GM21786 (cell line): ENCODE measurements at regions not wholly inside any gene's neighbourhood (a gene's known extent, or its start where the extent isn't known, plus 50 kb on each side); places are given as distances from the start of the nearest gene placed in this dataset.

Experiments
- ATAC-seq: cut with Tn5 transposase; IDR thresholded peaks from one replicate; pipeline ENCODE4 v1.9.1; 2021; ENCODE audit not compliant: unreplicated experiment

DNA sequence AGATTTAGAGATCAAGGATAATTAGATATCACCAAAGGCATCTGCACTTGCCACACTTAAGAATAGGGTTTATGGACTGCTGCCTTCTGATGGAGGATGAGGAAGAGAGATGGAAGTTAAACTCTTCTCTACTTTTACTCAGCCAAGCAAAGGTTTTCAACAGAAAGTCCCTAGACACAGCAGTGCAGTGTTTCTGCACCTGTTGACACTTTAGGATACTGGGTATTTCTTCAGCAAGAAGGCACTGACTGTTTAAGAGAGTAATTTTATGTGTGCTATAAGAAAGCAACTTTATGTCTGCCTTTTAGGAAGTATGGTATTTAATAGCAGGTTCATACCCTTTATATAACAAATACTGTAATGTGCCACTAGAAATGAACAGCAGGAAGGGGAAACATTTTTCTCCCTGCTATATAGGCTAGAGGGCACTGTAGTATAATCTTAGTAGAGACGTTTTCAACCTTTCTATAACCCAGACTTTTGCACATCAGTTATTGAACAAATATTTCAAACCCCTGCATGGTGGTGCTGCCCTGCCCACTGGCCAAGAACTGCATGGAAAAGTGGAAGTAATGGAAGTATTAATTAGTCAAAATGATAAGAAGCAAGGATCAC lies 225.0 kb upstream of the GRIP1 start:
- no peak for ATAC-seq

DNA sequence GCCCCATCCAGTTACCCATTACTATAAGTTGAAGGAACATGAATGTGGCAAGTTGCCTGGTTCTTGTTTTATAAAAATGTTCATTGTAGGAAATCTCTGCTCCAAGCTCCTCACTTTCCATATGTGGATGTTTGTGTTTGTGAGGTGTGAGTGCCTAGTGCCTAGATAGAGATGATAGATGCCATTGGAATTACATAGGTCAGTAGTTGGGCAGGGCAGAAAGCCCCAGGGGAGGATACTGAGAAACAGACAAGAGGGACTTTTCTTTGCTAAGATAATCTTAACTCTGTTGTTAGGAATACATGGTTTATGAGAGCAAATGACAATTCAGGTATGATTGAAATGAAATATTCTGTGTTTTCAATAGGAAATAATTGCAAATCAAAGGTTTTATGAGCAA lies 226.3 kb upstream of the GRIP1 start:
- ATAC-seq: no peak

DNA sequence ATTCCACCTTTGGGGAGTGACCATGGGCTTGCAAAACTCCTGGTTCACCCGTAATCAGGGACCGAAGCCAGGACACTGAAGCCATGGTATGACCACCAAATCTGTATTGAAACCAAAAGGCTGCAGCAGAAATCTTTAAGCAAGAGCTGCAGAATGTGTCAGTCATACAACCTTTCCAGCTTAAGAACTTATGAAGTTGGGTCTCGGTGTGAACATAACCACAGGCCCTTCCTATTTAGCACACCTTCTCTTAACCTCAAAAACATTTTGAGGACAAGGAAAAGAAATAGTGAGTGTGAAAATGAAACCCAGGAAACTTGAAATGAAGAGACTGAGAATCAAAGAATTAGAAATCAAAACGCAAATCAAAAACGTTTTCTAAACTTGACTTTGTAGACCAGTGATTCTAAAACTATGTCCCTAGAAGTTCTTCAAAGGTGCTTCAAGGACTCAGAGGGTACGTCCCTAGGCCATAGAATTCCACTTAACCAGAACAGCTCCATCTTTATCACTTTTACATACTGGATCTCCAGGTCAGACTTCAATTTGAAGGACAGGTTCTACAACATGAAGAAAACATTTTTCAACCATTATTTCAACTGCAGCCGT lies 231.6 kb upstream of the GRIP1 start:
- no peak for ATAC-seq

DNA sequence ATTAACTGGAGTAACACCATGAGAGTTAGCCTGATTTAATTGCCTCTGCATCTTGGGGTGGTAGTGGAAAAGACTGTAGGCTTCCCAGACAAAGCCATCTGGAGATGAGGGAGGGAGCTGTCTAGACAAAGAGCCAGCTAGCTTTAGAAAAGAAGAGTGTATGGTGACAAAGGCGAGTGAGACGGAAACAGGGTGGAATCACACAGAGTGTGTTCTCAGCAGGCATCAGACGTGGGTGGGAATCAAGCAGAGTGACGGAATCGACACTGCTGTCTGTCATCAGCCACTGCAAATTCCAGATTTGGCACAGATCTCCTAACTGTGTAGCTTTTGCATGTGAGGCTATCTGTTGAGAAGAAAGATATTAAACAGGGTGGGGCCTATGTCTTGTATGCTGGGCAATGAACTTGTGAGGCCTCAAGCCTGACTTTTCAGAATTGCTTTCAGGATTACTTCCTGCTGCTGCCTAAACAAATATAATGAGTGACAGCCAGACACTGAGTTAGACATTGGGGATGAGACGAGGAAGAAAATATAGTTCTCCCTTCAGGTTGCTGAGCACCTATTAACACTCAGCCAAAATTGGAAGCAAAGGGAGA lies 236.5 kb upstream of the GRIP1 start:
- no peak for ATAC-seq

DNA sequence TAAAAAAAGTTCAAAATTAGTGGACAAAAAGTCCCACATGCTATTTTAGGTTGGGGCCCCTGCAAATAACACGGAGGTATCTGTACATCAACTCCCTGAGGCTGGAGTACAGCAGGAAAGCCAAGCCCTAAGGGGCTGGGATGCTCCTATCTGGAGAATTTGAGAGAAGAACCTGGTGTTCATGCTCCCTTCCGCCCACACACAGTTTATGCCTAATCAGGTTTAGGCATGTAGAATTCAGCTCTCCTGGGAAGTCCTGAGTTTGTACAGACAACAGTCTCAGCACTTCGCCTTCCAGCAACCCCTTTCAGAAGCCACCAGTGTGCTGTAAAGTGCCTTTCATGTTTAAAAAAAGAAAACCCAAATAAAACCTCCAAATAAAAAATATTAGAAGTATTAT lies 237.3 kb upstream of the GRIP1 start:
- ATAC-seq: no peak

DNA sequence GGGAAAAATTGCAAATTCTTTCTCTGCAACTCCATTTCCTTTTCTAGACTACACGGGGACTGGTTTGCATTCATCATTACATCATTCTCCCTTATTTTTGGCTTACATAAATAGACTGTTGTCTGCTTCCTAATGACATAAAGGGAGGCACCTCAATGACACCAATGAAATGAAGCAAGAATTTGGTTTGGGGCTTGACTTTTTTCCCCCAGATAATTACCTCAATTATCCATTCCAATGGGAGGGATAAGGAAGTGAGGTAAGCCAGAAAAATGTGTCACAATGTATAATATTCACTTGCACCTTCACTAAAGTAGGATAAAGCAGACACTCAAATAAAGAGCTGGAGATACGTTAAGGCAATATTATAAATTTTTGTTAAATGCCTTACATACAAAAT lies 240.6 kb upstream of the GRIP1 start:
- no peak for ATAC-seq

DNA sequence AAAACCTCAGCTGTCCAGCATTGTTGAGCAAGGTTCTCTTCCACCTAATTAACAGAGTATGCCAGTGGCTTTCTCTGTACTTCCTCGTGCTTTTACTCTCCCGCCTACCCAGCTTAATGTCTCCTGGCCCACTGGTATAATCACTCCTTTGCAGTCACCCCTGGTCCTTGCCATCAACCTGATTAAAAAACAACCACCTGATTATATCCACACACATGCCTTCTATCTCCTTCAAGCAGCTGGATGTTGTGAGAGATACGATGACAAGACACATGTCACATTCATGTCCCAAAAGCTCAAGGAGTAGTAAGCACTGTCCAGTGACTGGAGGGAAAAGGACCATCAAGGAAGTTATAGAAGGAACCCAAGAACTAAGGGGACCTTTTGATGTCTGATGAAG lies 241.3 kb upstream of the GRIP1 start:
- no peak for ATAC-seq

DNA sequence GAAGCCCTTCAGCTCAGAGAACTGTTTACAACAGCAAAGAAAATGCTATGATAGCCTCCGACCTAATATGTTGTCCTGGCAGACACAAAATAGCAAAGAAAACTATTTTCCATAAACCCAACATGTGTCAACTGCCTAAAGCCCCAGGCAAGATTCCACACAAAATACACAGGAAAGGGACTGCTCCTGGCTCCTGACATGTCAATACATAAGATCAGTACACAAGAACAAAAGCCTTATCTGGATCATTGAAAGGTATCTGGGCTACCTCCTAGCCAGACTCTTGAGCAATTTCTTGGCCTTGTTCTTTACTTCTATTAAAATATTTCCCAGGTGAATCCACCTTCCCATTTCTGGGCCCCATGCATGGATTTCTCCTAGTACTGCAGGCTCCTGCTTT lies 242.3 kb upstream of the GRIP1 start:
- ATAC-seq: no peak

DNA sequence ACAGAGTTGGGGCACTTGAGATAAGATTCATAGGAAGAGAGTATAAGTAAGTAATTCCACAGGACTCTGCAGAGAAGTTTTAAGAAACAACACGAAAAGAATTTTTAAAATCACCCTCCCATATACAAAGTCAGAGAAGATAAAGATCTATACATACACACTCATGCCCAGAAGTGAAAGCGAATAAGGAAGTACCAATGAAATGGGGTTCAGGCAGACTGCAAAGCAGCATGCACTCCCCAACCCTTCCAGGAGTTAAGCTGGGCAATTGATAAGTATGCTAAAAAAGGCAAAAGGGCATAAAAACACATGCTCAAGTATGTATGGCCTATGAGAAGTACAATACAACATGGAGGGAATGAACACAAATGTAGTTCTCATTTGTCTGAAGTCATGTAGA lies 246.2 kb upstream of the GRIP1 start:
- no peak for ATAC-seq

DNA sequence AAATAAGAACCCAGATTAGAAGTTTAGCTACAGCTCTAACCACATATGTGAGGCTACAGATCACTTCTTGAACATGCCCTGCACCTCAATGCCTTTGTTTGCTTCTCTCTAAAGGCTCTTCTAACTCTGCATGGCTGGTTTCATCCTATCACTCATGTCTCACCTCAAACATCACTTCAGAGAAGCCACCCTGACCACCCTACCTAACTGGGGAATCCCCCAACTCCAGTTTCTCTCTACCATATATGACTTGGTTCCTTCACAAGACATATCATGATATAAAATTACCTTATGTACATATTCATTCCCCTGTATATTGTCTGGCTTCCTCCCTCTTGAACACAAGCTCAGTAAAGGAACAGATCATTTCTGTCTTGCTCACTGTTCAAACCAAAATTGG lies 250.2 kb upstream of the GRIP1 start:
- no peak for ATAC-seq

DNA sequence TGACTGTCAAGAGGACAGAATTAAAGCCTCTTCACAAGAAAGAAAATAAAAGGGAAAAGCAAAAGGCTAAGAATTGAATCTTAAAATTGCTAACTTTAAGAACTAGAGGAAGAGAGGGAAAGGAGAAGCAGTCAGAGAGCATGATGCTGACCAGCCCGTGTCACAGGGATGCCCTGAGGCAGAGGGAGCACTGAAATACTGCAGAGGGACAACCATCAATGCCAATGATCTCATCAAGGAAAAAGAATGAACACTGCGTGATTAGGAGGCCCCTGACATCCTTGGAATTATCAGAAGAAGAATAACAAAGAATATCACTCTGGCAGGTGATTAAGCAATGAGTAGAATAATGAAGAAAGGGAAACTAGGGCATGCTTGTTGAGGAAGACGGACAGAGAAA lies 252.2 kb upstream of the GRIP1 start:
- ATAC-seq: no peak

DNA sequence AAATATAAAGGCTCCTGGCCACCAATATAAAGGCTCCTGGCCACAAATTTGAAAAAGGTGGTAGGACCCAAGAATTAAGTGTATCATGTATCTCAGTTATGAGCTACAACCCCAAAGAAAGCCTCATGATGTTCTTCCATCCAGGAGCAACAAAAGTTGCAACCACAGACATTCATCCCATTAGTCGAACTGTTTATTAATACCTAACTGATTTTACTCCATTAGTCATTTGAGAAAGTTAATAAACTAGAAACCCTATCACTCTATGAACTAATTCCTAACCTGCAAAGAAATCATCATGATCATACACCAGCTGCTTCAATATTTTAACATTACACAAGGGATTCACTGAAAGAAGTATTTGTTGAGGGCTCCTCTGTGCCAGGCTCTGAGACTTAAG lies 253.2 kb upstream of the GRIP1 start:
- no peak for ATAC-seq

DNA sequence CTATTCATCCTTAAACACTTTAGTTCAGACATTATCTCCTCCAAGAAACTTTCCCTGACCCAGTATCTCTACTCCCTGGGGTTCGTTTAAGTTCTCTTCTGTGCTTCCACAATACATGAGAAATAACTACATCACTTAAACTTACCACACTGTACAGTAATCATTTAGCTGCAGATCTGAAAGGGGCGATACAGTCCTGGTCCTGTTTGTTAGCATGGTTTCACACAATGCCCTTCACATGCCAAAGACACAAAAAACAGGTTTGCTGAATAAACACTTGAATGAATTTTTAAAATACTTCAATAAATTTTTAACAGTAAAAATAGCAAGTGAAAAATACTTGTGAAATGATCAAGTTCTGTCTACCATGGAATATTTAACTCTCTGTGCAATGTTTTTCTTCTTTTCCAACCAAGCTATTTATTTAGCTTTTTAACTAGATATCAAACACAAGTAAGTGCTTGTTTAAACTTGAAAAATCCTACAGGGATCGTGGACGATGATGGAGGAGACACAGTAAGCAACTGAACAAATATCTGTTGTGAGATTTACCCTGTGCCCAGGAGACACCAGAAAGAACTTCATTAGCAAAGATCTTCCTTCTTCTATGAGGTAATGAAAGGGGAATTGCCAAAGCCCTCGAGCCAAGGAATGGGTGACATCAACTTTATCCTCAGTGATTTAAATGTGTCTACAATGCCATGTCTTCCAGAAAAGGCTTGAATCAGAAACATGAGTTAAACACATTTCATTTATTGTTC lies 255.6 kb upstream of the GRIP1 start:
- no peak for ATAC-seq

DNA sequence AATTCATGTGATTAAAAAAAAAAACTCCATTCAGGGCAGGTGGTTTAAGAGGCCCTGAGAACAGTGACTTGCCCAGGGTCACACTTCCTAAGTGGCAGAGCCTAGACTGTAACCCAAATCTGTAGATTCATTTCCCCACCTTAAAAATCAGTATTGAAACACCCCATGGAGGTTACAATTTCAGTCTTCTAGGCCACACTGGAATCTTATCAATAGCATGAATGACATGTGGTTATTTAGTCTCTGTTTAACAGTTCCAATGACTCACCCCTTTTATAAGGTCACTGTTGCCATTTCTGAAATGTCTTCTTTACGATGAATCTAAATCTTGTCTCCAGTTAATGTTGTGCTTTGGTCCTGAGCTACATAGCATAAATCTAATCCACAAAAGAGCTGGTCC lies 262.3 kb upstream of the GRIP1 start:
- no peak for ATAC-seq

DNA sequence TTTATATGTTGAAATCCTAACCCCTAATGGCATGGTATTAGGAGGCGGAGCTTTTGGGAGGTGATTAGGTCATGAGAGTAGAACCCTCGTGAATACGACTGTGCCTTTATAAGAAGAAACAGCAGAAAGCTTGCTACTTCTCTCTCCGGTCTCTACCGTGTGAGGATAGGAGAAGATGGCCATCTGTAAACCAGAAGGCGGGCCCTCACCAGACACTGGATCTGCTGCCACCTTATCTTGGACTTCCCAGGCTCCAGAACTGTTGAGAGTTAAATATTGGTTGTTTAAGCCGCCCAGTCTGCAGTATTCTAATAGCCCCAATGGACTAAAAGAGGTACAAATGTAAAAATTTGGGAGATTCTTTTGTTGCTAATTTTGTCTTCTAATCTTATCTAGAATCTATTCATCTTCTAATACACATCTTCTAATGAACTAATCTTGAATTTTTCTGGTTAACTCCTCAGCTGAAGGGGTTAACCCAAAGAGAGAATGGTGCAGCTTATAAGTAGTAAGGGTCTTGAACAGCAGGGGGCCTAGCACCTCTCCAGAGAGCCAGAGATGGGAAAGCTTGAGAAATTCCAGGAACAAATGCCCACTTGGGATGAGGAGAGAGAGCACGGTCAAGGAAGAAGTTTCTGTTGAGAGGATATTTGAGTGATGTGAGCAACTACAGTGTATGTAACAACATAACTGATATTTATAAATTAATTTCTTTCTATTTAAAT lies 264.0 kb upstream of the GRIP1 start:
- ATAC-seq: no peak

DNA sequence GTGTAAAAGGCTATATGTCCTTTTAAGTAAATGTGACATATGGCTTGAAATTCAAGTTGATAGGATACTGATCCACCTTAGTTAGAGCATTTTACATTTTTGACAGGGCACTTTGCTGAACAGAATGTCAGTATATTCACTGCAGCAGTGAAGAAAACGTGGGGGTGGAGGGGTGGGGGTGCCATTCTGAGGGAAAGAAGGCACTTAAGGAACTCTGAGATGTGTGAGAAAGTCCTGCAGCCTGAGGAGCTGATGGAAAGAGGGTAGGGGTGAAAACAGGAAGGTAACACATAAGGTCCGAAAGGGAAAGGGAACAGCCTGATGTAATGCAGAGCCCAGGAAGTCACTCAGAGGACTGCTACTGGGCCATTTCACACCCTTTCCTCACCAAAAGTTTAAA lies 265.5 kb upstream of the GRIP1 start:
- ATAC-seq: no peak

DNA sequence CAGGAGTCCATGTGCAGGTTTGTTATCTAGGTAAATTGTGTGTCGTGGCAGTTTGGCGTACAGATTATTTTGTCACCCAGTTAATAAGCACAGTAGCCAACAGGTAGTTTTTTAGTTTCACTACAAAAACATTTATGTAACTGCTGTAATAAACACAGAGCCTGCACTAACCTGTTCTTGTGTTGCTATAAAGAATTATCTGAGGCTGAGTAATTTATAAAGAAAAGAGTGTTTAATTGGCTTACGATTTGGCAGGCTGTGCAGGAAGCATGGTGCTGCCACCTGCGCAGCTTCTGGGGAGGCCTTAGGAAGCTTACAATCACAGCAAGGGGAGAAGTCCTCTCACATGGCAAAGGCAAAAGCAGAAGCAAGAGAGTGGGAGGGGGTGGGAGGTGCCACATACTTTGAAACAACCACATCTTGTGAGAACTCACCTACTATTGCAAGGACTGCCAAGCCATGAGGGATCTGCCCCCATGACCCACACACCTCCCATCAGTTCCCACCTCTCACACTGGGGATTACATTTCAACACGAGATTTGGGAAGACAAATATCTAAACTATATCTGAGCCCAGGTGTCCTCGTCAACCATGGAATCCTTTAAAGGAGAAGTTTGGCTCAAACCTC lies 266.4 kb upstream of the GRIP1 start:
- ATAC-seq: no peak

DNA sequence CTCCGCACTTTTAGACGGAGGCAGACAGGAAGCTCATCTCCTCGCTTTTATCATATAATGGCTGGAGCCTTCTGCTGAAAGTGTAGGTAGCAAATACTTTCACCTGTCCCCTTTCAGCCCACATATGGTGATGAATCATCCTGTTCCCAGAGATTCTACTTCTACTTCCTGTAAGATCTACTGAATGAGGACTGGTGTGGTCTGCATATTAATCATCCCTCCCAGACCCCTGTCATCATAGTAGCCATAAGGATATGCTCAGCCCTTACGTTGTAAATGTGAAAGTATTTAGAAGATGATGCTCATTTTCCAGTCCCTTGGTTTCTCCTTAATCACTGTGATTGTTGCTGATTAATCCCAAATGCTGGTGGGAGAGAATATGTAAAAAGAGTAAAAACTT lies 268.2 kb upstream of the GRIP1 start:
- no peak for ATAC-seq

DNA sequence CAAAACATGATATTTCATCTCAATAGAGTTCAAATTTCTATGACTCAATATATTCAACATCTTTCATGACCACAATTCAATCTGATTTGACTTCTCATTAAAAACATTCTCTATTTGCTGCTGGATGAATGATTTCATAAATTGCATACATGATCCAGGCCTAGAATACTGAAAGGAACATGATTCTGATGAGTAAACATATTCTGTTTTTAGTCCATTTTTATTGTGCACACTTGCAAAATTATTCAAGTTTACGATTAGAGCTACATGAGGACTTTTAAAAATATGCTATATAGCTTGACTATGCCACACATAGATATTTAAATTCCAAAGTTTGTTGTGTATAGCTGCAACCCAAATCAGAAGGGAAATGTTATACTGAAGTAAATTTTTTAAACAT lies 273.8 kb upstream of the GRIP1 start:
- no peak for ATAC-seq

DNA sequence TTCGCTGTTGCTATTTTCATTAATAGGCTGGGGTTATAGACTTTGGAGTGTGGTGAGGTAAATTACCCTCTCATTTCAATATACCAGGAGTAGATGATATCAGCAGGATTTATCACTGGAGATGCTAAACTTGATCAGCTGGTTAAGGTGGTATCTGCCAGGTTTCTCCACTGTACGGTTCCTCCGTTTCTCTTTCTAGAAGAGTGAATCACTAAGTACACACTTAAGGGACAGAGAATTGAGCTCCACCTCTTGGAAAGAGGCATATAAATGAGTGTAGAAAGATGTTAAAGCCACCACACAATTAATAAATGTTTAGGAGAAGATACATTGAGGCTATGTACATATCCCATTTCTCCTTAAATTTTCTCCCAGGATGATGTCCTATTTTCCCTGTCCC lies 277.4 kb upstream of the GRIP1 start:
- no peak for ATAC-seq

DNA sequence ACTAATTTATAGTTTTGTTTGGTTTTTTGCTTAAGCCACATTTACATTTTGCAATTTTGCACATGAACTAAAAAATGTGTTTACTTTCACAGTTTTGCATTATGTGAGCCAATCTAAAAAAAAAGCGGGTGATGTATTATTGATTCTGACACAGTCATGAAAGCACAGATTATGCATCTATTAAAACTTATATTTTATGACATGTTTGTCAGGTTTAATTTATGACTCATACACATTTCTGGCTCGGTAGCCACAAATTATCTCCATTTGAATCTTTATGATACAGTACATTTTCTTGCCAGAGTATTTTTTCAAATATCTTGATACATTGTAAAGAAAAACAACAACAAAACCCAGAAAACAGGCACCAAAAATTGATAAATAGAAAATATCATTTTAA lies 280.4 kb upstream of the GRIP1 start:
- no peak for ATAC-seq
